HepG2 (cell line): ENCODE measurements at regions not wholly inside any gene's neighbourhood (a gene's known extent, or its start where the extent isn't known, plus 50 kb on each side); places are given as distances from the start of the nearest gene placed in this dataset.

Source experiments
- AGO2 ChIP-seq: fragments of 200-400 bp; formaldehyde crosslinking; optimal IDR thresholded peaks from 2 replicates; pipeline ENCODE3; 2017; ENCODE audit warnings: mild to moderate bottlenecking, low read depth, low read length, moderate library complexity
- NKX3-1 ChIP-seq: sonication (generic); formaldehyde crosslinking; IDR thresholded peaks from 2 replicates; pipeline ENCODE4 v1.5.0; 2020; ENCODE audit warnings: missing genetic modification reagents
- PRDM10 ChIP-seq: sonication (generic); formaldehyde crosslinking; IDR thresholded peaks from 2 replicates; pipeline ENCODE4 v1.4.0; 2020; ENCODE audit warnings: low read depth, missing genetic modification reagents
- RBM22 ChIP-seq: fragments of 200-400 bp; formaldehyde crosslinking; optimal IDR thresholded peaks from 2 replicates; pipeline ENCODE3; 2017; ENCODE audit warnings: mild to moderate bottlenecking, low read length, moderate library complexity
- SALL1 ChIP-seq: sonication (generic); formaldehyde crosslinking; IDR thresholded peaks from 2 replicates; pipeline ENCODE4 v1.8.0; 2022; ENCODE audit warnings: mild to moderate bottlenecking, missing genetic modification reagents
- SP5 ChIP-seq: IDR thresholded peaks from 2 replicates; pipeline ENCODE4 v1.6.1; 2016; ENCODE audit warnings: low read depth, borderline replicate concordance
- TSC22D2 ChIP-seq: sonication (generic); formaldehyde crosslinking; IDR thresholded peaks from 2 replicates; pipeline ENCODE4 v1.5.1; 2020; ENCODE audit warnings: missing genetic modification reagents, mild to moderate bottlenecking, borderline replicate concordance
- ZBTB40 ChIP-seq, 2 experiments: fragments of 450-650 bp in 1 of 2; sonication (generic) in 1 of 2; formaldehyde crosslinking in 1 of 2; IDR thresholded peaks; 2 replicates each; pipeline versions ENCODE4 v1.6.1 to v1.8.0; 2016 to 2022; ENCODE audit warnings: antibody characterized with exemption in 1 of 2, mild to moderate bottlenecking in 1 of 2, missing genetic modification reagents in 1 of 2
- ZBTB7A ChIP-seq: sonication (generic); formaldehyde crosslinking; IDR thresholded peaks from 2 replicates; pipeline ENCODE4 v1.8.0; 2022; ENCODE audit warnings: mild to moderate bottlenecking, missing genetic modification reagents
- ZNF724P ChIP-seq: sonication (generic); formaldehyde crosslinking; IDR thresholded peaks from 2 replicates; pipeline ENCODE4 v1.8.0; 2022; ENCODE audit warnings: missing genetic modification reagents, borderline replicate concordance

GRCh38 chr5:74500110-74500917 is 140.2 kb downstream of the ENC1 start (continued):
- no peak for TF ChIP-seq ZBTB40 (IDR thresholded peaks at IDR 0.05)
- TF ChIP-seq ZBTB40 (CRISPR knock-in tag; IDR thresholded peaks at IDR 0.05) = no peak
- TF ChIP-seq NKX3-1 (CRISPR knock-in tag) = no peak
- peak; percentile 93 for TF ChIP-seq SALL1 (CRISPR knock-in tag)
- 0 out of 2 replicates have a peak, but pooled peaks have one; percentile 38 for TF ChIP-seq ZNF724P (CRISPR knock-in tag)
- TF ChIP-seq TSC22D2 (CRISPR knock-in tag) = no peak
- peak; percentile 86 for TF ChIP-seq PRDM10
- TF ChIP-seq SP5 (CRISPR knock-in tag) = peak; percentile 98
- TF ChIP-seq AGO2 = no peak
- TF ChIP-seq RBM22 = no peak
- TF ChIP-seq ZBTB7A (CRISPR knock-in tag) = no peak
